Inflammatory macrophage treated with lipopolysaccharide for 4 hours (primary cell): ENCODE measurements at regions not wholly inside any gene's neighbourhood (a gene's known extent, or its start where the extent isn't known, plus 50 kb on each side); places are given as distances from the start of the nearest gene placed in this dataset.
"Not testable (repeated sequence)": the region's sequence is repeated elsewhere in the genome, so short reads cannot be mapped to it uniquely, and the experiment has no call there.

Source experiments
- DNase-seq: peaks from one replicate; pipeline ENCODE4 v3.0.0-alpha.2; 2020

GRCh38 chr6:163774485-163774884 lies 360.0 kb downstream of the QKI start:
- no peak for DNase-seq

GRCh38 chr6:163773646-163774045 lies 359.1 kb downstream of the QKI start:
- DNase-seq = no peak

- DNase-seq = no peak
Measured at GRCh38 chr6:163772701-163773100, 358.2 kb downstream of the QKI start.

- DNase-seq = no peak
Measured at GRCh38 chr6:163771180-163771579, 356.7 kb downstream of the QKI start.

DNA sequence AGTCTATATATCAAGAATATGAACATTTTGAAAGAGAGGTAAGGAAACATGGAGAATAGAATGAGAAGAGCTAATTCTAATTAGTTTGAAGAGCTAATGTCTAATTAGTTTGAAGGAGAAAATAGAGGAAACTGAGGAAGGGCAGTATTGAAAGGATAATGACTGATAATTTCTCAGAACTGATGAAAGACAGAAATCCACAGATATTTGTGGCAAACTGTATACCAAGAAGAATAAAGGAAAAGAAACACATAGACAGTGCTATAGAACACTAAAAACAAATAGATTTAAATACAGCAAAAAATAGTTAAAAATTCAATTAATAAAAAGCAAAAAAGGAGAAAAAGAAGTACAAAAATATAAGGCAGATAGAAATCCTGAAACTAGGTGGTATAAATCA lies 354.4 kb downstream of the QKI start:
- DNase-seq = no peak

- DNase-seq = no peak
Measured at GRCh38 chr6:163766936-163767335, 352.4 kb downstream of the QKI start.

- no peak for DNase-seq
Measured at GRCh38 chr6:163765335-163765734, 350.8 kb downstream of the QKI start.

GRCh38 chr6:163764565-163764964 lies 350.0 kb downstream of the QKI start:
- no peak for DNase-seq

DNA sequence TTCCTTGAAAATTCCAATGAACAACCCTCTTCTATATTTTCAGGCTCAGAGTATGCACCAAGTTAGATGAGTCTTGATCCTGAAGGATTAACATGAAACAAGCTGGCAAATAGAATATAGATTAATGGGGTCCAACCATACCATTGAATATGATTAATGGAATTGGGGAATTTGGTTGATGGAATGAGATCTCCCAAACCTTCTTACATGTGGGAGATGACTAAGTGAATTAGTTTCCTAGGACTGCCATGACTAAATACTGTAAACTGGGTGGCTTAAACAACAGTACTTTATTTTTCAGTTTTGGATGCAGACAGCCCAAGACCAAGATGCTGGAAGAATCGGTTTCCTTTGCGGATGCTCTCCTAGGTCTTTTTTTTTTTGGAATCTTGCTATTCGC lies 347.0 kb downstream of the QKI start:
- DNase-seq = no peak

GRCh38 chr6:163760860-163761259 lies 346.3 kb downstream of the QKI start:
- no peak for DNase-seq

DNA sequence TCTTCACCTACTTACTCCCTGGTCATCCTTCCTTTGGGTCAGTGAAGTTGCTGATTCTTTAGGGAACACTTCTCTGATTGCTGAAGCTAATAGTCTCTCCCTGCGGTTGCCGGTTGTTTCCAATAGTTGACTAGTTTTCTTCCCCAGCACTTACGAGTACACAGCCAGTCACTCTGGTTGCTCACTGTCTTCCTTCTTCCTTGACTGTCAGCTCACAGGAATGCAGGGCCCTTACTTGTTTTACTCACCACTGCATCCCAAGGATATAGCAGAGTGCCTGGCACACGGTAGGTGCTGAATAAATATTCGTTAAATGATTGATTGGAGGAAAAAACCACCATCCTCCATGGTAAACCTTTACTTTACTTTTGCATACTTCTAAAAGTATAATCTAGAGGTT lies 345.0 kb downstream of the QKI start:
- DNase-seq = no peak

DNA sequence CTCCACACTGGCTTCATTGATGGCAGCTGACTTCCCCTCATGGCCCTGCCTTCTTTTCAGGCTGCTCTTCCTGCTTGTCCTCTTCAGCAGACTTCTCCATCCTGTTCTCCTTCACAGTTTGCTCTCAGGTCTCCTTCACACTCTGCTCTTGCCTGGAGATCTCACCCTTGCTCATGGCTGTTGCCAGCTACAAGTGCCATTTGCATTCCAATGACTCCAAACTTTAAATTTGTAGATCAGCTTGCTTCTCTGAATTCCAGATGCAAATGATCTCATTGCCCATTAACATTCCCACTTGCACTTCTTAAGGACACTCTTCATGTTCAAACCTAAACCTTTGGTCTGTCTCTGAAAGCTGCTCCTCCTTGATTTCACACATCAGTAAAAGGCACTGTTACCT lies 343.0 kb downstream of the QKI start:
- no peak for DNase-seq

DNA sequence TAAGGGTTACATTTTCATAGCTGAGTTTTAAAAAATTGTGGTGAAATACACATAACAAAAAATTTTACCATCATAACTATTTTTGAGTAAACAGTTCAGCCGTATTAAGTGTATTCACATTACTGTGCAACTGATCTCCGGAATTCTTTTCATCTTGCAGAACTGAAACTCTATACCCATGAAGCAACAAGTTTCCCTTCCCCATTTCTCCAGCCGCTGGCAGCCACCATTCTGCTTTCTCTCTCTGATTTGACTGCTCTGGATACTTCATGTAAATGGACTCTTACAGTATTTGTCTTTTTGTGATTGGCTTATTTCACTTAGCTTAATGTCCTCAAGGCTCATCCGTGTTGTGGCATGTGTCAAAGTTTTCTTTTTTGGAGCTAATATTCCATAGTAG lies 341.6 kb downstream of the QKI start:
- DNase-seq = peak; percentile 93

DNA sequence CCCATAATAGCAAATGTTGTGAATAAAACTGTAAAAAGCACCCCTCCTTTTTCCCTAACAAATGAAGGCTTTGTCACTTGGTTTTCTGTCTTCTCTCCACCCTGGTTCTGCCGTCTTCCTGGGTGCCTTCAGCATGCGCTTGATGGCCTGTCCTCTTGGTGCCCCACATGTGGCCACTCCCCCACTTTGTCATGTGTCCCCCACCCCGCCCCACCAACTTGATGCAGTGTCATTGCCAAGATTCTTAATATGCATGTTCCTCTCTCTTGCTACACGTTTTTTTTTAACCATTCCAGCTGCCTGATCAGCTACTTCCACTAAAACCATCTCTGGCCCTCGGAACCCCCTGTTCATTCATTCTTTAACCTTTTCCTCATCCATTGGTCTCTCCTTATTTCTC lies 340.3 kb downstream of the QKI start:
- DNase-seq = peak; percentile 18

DNA sequence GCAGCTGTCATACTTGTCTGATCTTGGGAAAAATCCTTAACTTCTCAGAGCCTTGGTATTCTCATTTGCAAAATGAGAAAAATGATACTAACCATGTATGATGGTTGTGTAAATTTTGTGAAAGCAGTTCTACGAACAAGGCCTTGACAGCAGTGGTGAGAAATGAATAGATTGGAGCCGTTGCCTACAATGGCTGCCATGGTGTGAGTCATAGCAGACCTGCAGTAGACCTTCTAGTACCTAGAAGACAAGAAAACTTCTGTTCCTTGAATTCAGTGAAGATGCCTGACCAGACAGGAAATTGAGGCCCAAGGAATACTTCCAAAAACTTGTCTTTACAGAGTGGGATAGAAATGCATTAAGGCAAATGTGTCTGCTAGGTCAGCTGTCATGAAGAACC lies 338.9 kb downstream of the QKI start:
- no peak for DNase-seq

DNA sequence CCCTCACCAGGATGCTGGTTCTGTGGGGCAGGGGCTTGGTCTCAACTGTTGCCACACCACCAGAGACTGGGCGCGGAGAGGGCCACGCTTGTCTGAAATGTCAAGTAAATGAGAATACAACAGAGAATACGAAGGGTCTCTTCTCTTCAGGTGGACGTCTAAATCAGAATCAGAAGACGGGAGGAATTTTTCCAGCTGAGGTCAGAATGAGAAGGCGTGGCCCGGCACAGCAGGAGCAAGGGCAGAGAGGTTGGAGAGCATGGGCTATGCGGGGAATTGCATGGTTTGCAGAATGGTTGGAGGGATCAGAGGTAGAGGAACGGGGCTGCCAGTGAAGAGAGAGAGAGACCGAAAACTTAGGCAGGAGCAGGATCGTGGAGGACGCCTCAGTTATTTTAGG lies 337.9 kb downstream of the QKI start:
- no peak for DNase-seq

GRCh38 chr6:163751032-163751525 lies 336.6 kb downstream of the QKI start:
- DNase-seq = peak; percentile 3

- no peak for DNase-seq
Measured at GRCh38 chr6:163750431-163751031, 336.0 kb downstream of the QKI start.

DNA sequence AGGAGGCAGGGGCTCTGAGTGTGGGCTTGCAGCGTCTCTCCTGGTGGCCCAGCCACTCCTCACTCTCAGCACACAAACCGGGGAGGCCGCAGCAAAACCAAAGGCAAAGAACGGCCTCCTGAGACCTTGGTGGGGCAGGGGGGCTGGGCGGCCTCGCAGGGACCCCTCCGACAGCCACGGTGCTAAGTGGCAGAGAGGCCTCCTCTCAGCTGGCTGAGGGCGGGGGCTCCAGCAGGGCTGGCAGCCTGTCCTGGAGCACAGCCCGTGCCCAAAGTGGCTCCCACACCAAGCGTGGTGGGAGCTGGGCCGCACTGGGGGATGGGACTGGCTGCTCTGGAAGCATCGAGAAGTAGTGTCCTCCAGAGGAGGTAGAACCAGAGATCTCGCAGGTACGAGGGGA lies 334.4 kb downstream of the QKI start:
- DNase-seq = no peak

DNA sequence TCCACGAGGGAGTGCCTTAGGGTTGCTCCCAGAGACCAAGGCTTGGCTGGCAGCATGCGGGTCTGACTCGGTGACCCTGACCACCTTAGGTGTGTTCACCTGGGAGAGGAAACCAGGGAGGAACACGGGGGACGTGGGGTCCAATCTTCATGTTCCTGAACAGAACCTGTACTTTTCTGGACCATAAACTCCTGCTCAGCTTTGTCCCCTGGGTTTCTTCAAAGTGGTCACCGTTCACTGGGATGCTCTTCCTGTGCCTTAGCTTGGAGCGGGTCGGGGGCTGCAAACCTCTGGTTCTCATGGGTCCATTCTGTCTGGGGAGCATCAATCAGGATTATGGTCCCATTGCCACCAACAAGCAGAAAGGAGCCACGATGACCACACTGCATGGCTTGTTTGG lies 333.5 kb downstream of the QKI start:
- DNase-seq = no peak

DNA sequence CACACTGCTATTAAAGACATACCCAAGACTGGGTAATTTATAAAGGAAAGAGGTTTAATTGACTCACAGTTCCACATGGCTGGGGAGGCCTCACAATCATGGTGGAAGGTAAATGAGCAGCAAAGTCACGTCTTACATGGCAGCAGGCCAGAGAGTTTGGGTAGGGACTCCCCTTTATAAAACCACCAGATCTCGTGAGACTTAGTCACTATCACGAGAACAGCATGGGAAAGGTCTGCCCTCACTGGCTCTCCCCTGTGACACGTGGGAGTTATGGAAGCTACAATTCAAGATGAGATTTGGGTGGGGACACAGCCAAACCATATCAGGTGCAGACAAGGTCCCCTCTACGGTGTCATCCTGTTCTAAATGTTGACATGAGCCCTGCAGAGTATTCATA lies 332.5 kb downstream of the QKI start:
- DNase-seq = not testable (repeated sequence)

DNA sequence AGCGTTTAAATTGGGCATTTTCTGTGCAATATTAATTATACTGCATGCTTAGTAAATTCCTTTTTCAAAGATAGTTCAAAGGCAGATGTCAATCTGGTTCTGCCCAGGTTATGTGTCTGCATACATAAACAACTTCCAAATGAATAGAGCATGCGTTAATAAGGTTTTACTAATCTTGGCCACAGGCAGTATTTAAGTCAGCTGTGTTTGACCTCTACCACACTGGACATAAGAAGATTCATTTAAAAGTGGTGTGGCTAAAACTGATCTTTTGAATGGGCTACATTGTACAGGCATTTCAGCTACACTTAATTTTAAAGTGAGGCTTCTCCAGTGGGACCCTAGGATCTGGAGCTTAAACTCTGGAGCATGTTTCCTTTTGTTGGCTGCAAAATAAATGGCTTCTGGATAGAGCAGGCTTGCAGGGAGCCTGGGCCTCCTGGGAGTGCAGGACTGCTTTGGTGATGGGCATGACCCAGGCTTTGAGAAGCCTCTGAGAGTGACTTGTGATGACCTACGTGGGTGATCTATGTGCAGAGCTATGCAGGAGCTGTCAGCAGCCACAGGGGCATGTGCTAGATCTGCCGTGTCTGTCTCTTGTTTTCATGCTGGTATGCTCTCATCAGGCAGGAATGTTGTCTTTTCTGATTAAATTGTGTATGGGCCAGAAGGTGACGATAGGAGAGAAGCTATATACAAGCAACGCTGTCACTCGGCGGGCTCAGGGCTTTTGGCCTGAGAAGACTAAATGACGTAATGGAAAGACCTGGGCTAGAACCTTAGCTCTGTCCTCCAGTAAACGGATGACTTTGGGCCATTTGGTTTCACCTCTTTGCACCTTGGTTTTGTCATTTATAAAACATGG lies 331.2 kb downstream of the QKI start:
- no peak for DNase-seq

- no peak for DNase-seq
Measured at GRCh38 chr6:163744256-163744925, 329.9 kb downstream of the QKI start.

- no peak for DNase-seq
Measured at GRCh38 chr6:163743796-163744195, 329.3 kb downstream of the QKI start.
